ENCODE measurements at regions not wholly inside any gene's neighbourhood (a gene's known extent, or its start where the extent isn't known, plus 50 kb on each side); places are given as distances from the start of the nearest gene placed in this dataset.

DNA sequence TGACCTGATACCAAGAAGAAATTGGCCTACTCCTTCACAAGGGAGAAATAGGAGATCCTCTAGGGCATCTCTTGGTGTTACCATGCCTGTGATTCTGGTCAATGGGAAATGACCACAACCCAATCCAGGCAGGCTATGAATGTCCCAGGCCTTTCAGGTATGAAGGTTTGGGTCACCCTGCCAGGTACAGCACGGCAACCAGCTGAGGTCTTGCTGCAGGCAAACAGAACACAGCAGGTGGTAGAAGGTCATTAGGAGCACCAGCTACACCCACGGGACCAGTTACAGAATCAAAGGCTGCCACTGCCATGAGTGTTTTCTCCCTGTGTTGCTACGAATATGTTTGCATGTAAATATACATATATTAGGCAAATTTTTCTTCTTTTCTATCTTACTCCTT, 202.3 kb downstream of the ERMARD start:
- DNase-seq (ENCODE audit: low read depth, low spot score) = no peak
- H3K27ac ChIP-seq = no peak overlapping the region

GRCh38 chr6:169950558-169950957, 199.1 kb downstream of the ERMARD start:
- no peak overlapping the region for H3K27ac ChIP-seq
- DNase-seq (ENCODE audit: low read depth, low spot score) = no peak

GRCh38 chr6:169949511-169950097, 198.2 kb downstream of the ERMARD start:
- no peak for DNase-seq (ENCODE audit: low read depth, low spot score)
- no peak overlapping the region for H3K27ac ChIP-seq

DNA sequence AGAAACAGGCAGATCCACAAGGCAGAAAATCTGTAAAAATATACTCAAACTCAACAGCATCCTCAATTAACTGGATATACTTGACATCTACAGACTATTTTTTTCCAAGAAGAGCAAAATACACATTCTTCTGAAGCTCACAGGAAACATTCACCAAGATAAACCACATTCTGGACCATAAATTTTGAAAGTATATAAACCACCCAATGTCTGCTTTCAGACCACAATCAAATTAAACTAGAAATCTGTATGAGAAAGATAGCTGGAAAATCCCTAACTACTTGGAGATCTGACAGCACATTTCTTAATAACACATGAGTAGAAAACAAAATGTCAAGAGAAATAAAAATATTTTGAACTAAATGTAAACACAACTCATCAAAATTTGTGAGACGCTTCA, 195.5 kb downstream of the ERMARD start:
- no peak overlapping the region for H3K27ac ChIP-seq
- DNase-seq (ENCODE audit: low read depth, low spot score) = no peak

- H3K27ac ChIP-seq = no peak overlapping the region
- DNase-seq (ENCODE audit: low read depth, low spot score) = no peak
Observed at GRCh38 chr6:169945117-169945516, 193.7 kb downstream of the ERMARD start.

DNA sequence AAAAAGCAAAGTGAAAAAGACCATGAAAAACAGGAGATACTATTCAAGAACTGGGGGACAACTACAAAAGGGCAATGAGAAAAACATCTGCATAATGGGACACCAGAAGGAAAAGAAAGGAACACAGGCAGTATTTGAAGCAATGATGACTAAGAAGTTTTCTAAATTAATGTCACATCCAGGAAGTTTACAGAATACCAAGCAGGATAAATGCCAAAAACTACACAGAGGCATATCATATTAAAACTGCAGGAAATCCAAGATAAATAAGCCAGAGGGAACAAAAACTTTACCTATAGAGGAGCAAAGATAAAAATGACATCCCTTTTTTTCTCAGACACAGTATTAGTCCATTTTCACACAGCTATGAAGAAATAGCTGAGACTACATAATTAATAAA, 193.0 kb downstream of the ERMARD start:
- H3K27ac ChIP-seq = no peak overlapping the region
- DNase-seq (ENCODE audit: low read depth, low spot score) = no peak

DNA sequence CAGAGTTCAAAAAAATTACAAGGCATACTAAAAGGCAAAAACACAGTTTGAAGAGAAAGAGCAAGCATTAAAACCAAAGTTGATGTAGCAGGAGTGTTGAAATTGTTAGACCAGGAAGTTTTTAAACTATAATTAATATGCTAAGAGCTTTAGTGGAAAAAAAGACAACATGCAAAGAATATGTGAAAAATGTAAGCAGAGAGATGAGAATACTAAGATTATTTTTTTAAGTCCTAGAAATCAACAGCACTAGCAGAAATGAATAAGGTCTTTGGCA, 192.6 kb downstream of the ERMARD start:
- no peak for DNase-seq (ENCODE audit: low read depth, low spot score)

DNA sequence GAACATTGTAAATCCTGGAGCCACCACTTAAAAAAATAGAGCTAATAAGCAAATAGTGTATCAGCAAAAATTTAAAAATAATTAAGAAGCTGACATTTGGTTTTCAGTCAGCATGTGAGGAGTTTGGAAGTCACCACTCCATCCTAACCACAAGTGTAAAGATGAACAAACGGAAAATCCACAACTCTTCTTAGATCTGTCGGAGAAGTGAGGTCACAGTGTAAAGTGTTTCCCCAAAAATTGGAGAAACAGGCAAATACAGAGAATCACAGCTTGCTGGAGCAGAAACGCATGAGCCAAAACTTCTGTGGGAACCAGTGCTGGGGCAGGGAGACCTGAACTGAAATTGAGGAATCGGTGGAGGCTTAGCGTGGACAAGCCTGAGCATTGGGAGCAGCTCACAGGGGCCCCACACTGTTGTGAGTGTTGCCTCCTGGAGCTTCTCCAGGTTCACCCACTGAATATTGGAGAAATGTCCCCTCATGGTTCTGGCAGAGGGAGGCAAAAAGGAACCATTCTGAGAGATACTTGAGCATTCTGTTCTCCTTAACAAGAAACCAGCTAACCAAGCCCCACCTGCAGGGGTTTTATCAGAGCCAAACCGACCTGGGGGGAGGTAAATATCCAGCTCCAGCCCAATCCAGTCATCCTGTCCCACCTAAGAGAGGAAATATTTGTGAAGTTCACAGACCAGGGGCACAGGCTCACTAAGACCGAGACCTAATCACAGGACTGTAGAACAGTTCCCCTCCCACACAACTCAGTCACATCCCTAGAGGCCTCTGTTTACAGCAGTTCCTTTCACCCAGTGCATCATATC, 192.0 kb downstream of the ERMARD start:
- no peak overlapping the region for H3K27ac ChIP-seq
- no peak for DNase-seq (ENCODE audit: low read depth, low spot score)

More for the DNA sequence above, 192.6 kb downstream of the ERMARD start:
- H3K27ac ChIP-seq = no peak overlapping the region

GRCh38 chr6:169942173-169942572, 190.8 kb downstream of the ERMARD start:
- H3K27ac ChIP-seq = no peak overlapping the region
- DNase-seq (ENCODE audit: low read depth, low spot score) = no peak

GRCh38 chr6:169940481-169941271, 189.3 kb downstream of the ERMARD start:
- no peak overlapping the region for H3K27ac ChIP-seq
- no peak for DNase-seq (ENCODE audit: low read depth, low spot score)

DNA sequence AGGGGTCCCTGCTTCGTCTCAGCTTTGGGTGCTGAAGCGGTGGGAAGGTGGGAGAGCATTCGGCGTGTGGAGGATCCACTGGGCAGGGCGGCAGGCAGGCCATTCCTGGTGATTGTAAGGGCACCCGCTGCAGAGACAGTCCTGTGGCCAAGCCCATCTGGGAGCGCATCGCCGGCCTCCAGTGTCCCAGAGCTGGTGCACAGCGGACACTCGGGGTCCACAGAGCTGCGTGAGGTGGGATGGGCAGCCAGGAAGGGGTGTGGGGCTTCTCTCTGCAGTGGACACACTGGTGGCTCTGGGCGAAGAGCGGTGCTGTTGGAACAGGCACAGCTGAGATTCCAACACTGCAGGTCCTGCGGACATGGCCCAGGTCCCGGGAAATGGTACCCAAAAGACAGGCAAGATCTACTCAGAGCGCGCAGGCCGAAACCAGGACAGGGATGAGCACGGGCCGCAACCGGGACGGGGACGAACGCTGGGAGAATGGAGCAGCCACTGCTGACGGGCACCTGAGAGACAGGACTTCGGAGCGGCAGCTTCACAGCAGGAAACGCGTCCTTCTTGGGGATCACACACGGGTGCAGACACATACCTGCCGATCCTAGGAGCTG, 188.2 kb downstream of the ERMARD start:
- H3K27ac ChIP-seq = no peak overlapping the region
- no peak for DNase-seq (ENCODE audit: low read depth, low spot score)

GRCh38 chr6:169938731-169939130, 187.3 kb downstream of the ERMARD start:
- no peak for DNase-seq (ENCODE audit: low read depth, low spot score)
- no peak overlapping the region for H3K27ac ChIP-seq

- DNase-seq (ENCODE audit: low read depth, low spot score) = no peak
- H3K27ac ChIP-seq = no peak overlapping the region
Observed at GRCh38 chr6:169938262-169938701, 186.9 kb downstream of the ERMARD start.

- DNase-seq (ENCODE audit: low read depth, low spot score) = no peak
Observed at GRCh38 chr6:169937389-169938261, 186.2 kb downstream of the ERMARD start.

GRCh38 chr6:169936355-169936975, 185.0 kb downstream of the ERMARD start:
- no peak for DNase-seq (ENCODE audit: low read depth, low spot score)

More at GRCh38 chr6:169937389-169938261, 186.2 kb downstream of the ERMARD start:
- H3K27ac ChIP-seq = no peak overlapping the region

DNA sequence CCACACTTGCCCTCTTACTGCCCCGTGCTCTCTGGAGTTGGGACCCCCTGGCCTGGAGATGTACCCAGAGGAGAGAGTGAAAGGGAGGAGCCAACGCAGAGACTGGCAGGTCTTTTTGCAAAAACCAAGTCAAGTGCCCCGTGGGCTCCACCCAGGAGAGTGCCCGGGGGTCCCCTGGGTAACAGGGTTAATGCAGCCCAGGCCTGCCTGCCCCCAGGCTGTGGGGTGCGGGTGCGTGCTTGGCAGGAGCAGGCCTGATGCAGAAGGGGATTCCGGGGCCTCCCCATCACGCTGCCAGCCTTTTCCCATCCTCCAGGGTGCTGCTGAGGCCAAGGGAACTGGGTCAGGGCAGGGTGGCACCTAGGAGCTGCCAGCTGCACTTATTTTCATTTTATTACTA, 184.4 kb downstream of the ERMARD start:
- H3K27ac ChIP-seq = no peak overlapping the region
- no peak for DNase-seq (ENCODE audit: low read depth, low spot score)

More at GRCh38 chr6:169936355-169936975, 185.0 kb downstream of the ERMARD start:
- no peak overlapping the region for H3K27ac ChIP-seq

GRCh38 chr6:169935348-169935718, 183.9 kb downstream of the ERMARD start:
- no peak overlapping the region for H3K27ac ChIP-seq
- no peak for DNase-seq (ENCODE audit: low read depth, low spot score)

GRCh38 chr6:169934699-169935347, 183.4 kb downstream of the ERMARD start:
- no peak overlapping the region for H3K27ac ChIP-seq
- DNase-seq (ENCODE audit: low read depth, low spot score) = no peak
